Right atrium auricular region (tissue), 2 donors: ENCODE measurements at regions not wholly inside any gene's neighbourhood (a gene's known extent, or its start where the extent isn't known, plus 50 kb on each side); places are given as distances from the start of the nearest gene placed in this dataset.

Experiments
- DNase-seq: peaks from one replicate; pipeline ENCODE4 v3.0.0-alpha.2; 2019; ENCODE audit warnings: low spot score
- H3K27ac ChIP-seq, 2 donors: fragments of 200-600 bp; sonication (generic); 1 replicate in 1 of 2; 2 replicates in 1 of 2; pipeline ENCODE4 v1.5.1; 2016 to 2019
- H3K27me3 ChIP-seq, 2 donors: fragments of 200-600 bp; sonication (generic); one replicate each; pipeline versions ENCODE4 v1.5.1 to v1.6.0; 2017 to 2019
- H3K36me3 ChIP-seq: fragments of 200-600 bp; sonication (generic); one replicate; pipeline ENCODE4 v1.5.1; 2016
- H3K4me1 ChIP-seq, 2 donors: fragments of 200-600 bp; sonication (generic); one replicate each; pipeline versions ENCODE4 v1.5.1 to v1.6.0; 2017 to 2019
- H3K4me3 ChIP-seq, 2 donors: fragments of 200-600 bp; sonication (generic); 1 replicate in 1 of 2; 2 replicates in 1 of 2; pipeline ENCODE4 v1.5.1; 2017 to 2019; ENCODE audit warnings: mild to moderate bottlenecking in 1 of 2, moderate library complexity in 1 of 2
- H3K9me3 ChIP-seq, 2 donors: fragments of 200-600 bp; sonication (generic); one replicate each; pipeline ENCODE4 v1.5.1; 2019
- TF ChIP-seq, protein P1 (sequence below), 2 donors: fragments of 200-600 bp; sonication (generic); IDR thresholded peaks; one replicate each; pipeline ENCODE4 v1.5.1; 2019; ENCODE audit warnings: antibody characterized with exemption in 2 of 2

DNA sequence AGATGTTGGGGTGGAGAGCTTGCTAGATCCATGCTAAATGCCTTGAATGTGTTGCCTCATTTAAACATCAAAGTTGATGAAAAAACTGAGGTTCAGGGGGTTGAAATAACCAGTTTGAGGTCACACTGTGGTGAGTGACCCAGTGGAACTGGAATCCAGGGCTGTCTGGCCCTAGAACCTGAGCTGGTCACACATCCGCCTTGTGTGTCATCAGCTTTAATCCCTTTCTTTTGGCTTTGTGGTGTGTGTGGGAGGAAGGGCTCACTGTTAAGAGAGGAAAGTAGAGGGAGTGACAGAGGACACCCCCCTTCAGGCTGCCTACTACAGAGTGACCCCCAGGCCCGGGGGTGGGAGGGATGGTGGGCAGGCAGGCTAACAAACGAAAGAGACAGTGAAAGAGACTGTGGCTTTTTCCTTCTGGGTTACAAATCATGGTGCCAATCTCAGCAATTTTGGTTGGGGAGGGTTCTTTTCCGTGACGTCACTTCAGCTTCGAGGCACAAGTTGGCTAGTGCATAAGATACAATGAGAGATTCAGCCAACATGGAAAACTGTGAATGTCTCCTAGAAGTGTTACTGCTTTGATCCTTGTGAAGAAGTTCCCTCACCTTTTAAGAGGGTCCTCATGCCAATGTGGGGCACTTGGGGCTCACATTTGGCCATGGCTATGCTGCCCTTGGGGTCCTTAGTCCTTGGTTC lies 164.9 kb downstream of the DLEU7 start:
- TF ChIP-seq, protein P1, sequence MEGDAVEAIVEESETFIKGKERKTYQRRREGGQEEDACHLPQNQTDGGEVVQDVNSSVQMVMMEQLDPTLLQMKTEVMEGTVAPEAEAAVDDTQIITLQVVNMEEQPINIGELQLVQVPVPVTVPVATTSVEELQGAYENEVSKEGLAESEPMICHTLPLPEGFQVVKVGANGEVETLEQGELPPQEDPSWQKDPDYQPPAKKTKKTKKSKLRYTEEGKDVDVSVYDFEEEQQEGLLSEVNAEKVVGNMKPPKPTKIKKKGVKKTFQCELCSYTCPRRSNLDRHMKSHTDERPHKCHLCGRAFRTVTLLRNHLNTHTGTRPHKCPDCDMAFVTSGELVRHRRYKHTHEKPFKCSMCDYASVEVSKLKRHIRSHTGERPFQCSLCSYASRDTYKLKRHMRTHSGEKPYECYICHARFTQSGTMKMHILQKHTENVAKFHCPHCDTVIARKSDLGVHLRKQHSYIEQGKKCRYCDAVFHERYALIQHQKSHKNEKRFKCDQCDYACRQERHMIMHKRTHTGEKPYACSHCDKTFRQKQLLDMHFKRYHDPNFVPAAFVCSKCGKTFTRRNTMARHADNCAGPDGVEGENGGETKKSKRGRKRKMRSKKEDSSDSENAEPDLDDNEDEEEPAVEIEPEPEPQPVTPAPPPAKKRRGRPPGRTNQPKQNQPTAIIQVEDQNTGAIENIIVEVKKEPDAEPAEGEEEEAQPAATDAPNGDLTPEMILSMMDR (IDR thresholded peaks at IDR 0.05), result no peak
- no peak overlapping the region for H3K27ac ChIP-seq
- no peak for DNase-seq
- no peaks in the 10 kb centered on the region for H3K27me3 ChIP-seq
- H3K9me3 ChIP-seq, result no peaks in the 10 kb centered on the region
- H3K4me3 ChIP-seq, result no peak overlapping the region
- peaks cover 0 to 17% of the 10 kb centered on the region in 2 donors for H3K4me1 ChIP-seq
- H3K36me3 ChIP-seq, result no peaks in the 10 kb centered on the region

DNA sequence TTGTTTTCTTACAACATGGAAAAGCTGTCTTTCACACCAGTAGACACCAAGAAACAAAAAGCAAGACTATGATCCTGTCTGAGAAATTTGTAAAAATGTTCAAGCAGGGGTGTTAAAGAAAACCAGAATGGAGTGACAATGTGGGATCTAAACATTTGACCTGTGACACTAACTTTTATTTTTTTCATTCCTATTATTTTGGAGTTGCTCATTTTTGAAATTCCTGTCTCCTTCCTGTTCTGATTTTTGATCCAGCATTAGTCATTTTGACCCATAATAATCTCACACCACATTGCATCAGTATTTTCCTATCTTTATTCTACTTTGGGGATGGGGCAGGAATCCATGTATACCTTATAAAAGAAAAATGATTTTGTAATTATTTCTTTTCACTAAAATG lies 164.2 kb downstream of the DLEU7 start:
- H3K27ac ChIP-seq, result no peak overlapping the region
- TF ChIP-seq, protein P1 (IDR thresholded peaks at IDR 0.05), result no peak
- H3K4me1 ChIP-seq, result peaks cover 0 to 24% of the 10 kb centered on the region in 2 donors
- no peak for DNase-seq
- H3K4me3 ChIP-seq, result no peak overlapping the region
- H3K36me3 ChIP-seq, result no peaks in the 10 kb centered on the region
- no peaks in the 10 kb centered on the region for H3K27me3 ChIP-seq
- no peaks in the 10 kb centered on the region for H3K9me3 ChIP-seq

DNA sequence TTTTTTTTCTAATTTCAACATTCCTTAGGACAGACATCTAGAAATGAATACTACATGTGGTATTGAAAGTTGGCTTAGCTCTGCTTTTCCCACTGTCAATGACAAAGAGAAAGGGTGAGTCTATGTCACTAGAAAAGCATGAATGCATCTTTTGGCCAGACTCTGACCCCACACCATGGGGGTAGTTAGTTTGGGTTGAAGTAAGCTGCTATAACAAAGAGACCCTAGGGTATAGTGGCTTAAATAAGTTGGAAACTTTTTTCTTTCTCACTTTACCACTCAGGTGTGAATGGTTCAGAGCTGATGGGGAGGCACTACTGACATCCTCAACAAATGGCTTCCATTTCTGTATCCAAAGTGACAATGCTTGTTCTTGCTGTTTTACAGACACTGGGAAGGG lies 161.5 kb downstream of the DLEU7 start:
- H3K27me3 ChIP-seq, result no peaks in the 10 kb centered on the region
- H3K27ac ChIP-seq, result no peak overlapping the region
- no peaks in the 10 kb centered on the region for H3K9me3 ChIP-seq
- no peaks in the 10 kb centered on the region for H3K36me3 ChIP-seq
- H3K4me1 ChIP-seq, result peaks cover 0 to 36% of the 10 kb centered on the region in 2 donors
- DNase-seq, result no peak
- TF ChIP-seq, protein P1 (IDR thresholded peaks at IDR 0.05), result no peak
- H3K4me3 ChIP-seq, result no peak overlapping the region

DNA sequence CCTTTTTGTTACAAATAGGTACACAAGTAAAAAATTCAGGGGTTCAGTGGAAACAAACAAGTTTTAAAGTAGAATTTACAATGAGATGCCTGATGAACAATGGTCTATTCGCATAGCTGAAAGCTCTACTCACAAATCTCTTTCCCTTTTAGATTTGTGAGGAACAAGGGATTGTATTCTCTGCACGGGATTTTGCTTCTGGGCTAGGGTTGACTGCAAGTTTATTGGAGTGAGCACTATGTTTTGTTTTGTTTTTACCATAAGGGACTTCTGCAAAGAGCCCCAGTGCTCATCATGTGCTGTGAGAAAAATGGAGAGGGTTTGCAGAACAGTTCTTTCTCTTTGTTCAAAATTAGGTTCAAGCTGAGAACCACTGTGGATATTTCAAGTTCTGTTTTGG lies 160.5 kb downstream of the DLEU7 start:
- no peak overlapping the region for H3K27ac ChIP-seq

DNA sequence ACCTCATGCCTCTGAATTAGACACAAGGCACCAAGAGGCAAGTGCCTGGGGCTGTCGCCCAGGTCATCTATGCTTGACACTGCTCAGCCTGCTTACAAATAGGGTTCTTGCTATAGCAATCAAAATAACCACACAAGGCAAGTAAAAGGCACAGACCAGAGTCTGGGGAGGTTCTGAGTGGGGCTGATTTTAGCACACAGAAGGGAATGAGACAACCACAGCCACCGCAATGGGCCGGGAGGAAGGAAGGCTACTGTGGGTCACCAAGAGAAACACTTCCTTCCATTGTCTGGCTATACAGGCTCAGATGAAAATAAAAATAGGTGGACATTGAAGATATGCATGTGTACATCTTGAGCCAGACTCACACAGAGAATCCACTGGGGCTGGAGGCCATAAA lies 159.1 kb downstream of the DLEU7 start:
- no peaks in the 10 kb centered on the region for H3K27me3 ChIP-seq
- H3K4me1 ChIP-seq, result peaks cover 0 to 30% of the 10 kb centered on the region in 2 donors
- H3K36me3 ChIP-seq, result no peaks in the 10 kb centered on the region
- no peak overlapping the region for H3K4me3 ChIP-seq
- H3K9me3 ChIP-seq, result no peaks in the 10 kb centered on the region
- TF ChIP-seq, protein P1 (IDR thresholded peaks at IDR 0.05), result no peak
- H3K27ac ChIP-seq, result peak overlapping the region in 1 of 2 donors; percentile 79
- DNase-seq, result no peak

More for the DNA sequence above, 160.5 kb downstream of the DLEU7 start:
- H3K9me3 ChIP-seq, result no peaks in the 10 kb centered on the region
- H3K4me1 ChIP-seq, result peaks cover 0 to 30% of the 10 kb centered on the region in 2 donors
- H3K4me3 ChIP-seq, result no peak overlapping the region
- DNase-seq, result no peak
- no peaks in the 10 kb centered on the region for H3K36me3 ChIP-seq
- TF ChIP-seq, protein P1 (IDR thresholded peaks at IDR 0.05), result no peak
- H3K27me3 ChIP-seq, result no peaks in the 10 kb centered on the region

DNA sequence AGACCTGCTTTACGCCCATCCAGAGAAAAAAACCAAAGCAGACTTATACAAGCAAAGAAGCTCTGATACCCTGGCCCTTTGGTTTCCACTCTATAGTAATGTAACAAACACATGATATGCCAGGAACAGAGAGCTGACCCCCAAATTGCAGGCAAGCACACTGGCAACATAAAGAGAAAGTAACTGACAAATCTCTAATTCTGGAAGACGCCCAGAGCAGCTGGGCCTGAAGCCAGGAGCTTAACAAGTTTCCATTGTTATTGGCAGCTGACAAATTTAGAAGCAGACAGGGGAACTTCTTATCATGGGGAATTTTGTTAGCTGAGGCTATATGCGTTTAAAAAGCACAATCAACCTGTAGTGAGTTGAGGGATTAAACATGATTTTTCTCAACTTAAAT lies 158.0 kb downstream of the DLEU7 start:
- peak overlapping the region; percentile 37 to 79 for H3K27ac ChIP-seq
- H3K36me3 ChIP-seq, result no peaks in the 10 kb centered on the region
- no peaks in the 10 kb centered on the region for H3K27me3 ChIP-seq
- TF ChIP-seq, protein P1 (IDR thresholded peaks at IDR 0.05), result no peak
- H3K4me3 ChIP-seq, result no peak overlapping the region
- H3K9me3 ChIP-seq, result no peaks in the 10 kb centered on the region
- peaks cover 0 to 30% of the 10 kb centered on the region in 2 donors for H3K4me1 ChIP-seq
- peak; percentile 86 for DNase-seq
